ENCODE measurements at regions not wholly inside any gene's neighbourhood (a gene's known extent, or its start where the extent isn't known, plus 50 kb on each side); places are given as distances from the start of the nearest gene placed in this dataset.
"Not testable (repeated sequence)": the region's sequence is repeated elsewhere in the genome, so short reads cannot be mapped to it uniquely, and the experiment has no call there.

DNA sequence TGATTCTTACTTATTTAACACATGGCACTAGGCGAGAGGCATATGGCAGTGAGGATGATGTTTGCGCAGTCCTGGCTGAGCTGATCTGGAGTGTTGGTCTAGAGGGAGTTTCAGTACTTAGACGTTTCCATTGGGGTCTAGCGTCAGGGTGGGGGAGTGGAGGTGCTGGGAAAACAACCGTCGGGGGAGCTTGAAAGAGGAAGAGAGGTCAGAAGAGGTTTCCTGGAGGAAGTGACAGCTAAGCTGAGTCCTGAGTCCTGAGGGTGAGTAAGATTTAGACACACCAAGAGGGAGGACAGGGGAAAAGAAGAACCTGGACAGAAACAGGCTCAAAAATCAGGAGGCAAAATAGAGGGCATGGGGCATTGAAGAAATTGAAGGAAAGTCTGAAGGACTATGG, 81.4 kb downstream of the ALOX5AP start:
- ATAC-seq = no peak
- DNase-seq (ENCODE audit: low spot score) = no peak
- intact Hi-C loops (cut with DNase I) = no loop called here

DNA sequence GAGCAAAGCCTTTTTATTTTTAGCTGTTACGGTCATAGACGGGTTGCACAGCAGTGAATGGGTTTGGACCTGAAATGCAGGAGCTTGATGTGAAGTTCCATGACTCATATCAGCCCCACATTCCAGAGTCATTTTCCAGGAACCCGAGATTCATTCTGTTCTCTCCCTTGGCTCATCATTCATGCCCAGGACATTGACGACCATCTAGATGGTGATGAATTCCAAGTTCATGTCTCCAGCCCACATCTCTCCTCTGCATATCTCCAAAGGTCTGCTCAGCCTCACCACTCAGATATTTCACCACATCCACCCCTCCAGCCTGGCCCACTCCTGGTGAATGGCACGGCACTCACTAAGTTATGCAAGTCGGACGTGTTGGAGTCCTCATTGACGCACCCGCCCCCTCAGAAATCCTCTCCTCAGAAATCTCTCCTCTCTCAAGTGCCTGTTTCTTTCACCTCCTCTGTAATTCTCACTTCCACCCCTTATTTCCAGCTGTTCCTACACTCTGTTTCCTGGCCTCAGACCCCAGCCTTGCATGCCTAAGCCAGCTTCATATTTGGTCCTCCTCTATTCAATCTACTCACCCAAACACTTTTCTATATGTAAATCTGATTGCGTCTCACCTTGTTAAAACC, 83.1 kb downstream of the ALOX5AP start:
- intact Hi-C loops (cut with DNase I) = no loop called here
- peak; percentile 90 for ATAC-seq
- no peak for DNase-seq (ENCODE audit: low spot score)

DNA sequence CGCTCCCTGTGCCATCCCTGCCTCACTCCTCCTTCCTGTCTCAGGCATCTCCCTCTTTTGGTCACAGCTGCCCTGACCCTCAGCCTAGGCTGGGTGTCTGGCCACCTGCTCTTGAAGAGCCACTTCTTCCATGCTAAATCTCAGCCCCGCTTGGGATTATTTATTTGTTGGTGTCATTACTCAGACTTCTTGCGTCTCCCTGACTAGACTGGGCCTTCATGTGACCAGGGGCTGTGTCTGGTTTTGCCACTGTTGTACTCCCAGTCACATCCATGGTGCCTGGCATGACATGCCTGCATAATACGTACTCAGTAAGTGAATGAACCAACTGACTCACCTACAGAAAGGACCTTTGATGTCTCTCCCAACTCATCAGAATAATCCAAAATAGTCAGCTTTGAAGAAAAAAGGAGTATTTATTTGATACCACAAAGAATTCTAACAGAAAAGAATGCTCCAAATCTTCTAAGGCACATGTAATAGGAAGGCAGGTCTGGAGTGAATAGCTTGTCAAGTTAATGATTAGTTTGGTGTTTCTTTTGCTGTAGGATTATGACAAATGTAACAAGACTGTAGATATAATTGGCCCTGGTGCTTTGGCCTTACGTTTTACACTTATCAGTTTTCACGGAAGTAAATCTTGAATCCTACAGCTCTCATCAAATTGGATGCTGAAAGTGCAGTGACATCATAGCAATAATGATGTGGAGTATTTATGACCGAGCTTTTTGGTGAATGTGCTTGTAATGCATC, 84.0 kb downstream of the ALOX5AP start:
- ATAC-seq = no peak
- intact Hi-C loops (cut with DNase I) = no loop called here
- no peak for DNase-seq (ENCODE audit: low spot score)

DNA sequence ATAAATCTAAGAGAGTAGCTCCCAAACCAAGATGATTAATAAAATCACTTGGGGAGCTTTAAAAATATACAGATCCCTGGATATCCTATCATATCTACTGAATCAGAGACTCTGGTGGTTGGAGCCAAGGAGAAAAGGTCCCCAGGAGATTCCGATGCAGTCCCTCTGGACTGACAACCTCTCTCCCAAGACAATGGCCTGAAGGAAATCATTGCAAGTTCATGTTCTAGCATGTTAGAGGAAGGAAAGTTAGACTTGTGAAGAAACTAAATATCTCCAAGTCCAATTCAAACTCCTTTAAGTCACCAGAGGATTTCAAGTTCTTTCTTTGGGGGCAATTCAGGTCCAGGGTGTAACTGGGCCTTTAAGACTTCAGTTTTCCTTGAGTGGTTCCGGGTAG, 84.7 kb upstream of the MEDAG start:
- DNase-seq (ENCODE audit: low spot score) (no peak), ATAC-seq (no peak)
- intact Hi-C loops (cut with DNase I) = no loop called here

DNA sequence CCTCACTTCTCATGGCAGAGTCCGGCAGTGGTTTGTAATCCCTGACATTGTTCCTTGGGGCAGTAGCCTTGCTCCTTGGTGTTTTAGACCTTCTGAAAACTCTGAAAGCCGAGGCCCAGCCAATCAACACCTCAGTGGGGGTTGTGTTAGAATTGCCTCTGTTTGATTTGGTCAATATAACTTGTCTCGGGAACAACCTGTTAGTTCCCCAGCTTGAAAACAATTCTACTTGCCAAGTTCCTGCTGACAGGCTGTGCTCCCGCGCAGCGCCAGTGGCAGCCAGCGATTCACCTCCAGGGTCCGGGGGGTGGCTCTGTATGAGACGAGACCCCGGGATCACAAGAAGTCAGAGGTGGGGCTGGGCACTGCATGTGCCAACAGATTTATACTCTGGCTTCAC, 81.4 kb upstream of the MEDAG start:
- DNase-seq (ENCODE audit: low spot score) (no peak), ATAC-seq (no peak)
- intact Hi-C loops (cut with DNase I) = no loop called here

DNA sequence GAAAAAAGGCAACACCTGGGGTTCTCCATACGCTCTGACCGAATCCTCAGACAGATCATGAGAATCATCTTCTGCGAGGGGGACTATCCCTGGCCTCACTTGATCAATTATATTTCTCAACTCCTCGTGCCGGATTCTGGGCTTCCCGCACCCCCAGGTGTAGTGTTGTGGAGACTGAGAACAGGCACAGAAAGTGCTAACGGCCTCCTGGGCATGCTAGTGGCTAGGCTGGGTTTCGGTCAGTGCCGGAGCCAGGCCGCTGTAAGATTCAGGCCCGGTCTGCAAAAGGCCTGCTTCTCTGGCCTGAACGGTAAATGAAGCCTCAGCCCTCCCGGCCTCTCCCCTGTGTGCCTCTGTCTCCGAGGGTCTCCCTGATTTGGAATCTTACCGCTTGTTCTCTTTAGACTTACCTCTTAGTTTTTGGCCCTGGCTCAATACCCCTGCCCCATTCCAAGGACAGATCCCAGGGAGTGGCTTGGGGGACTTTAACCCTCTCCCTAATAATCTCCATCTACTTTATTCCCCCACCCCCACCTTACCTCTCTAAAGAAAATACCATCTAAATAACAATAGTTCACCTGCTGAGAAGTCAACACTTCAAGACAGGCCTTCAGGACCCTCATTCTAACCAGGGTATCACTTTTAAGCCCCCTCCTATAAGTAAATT, 79.0 kb upstream of the MEDAG start:
- intact Hi-C loops (cut with DNase I) = no loop called here
- DNase-seq (ENCODE audit: low spot score) = no peak
- no peak for ATAC-seq

DNA sequence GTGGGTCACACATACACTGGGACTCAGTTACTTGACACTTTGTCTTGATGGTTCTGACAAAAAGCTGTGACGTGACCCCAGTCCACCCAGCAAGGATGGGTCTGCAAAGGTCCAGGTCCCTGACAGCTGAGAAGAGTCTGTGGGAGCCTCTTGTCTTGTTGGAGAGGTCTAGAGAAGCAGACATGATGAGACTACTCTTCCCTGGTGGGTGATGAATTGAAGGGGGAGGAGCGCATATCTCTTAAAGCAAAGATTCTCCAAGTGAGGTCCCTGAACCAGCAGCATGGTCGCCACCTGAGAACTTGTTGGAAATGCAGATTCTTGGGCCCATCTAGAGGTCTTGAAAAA, 78.5 kb upstream of the MEDAG start:
- intact Hi-C loops (cut with DNase I) = no loop called here
- ATAC-seq (no peak), DNase-seq (ENCODE audit: low spot score) (no peak)

DNA sequence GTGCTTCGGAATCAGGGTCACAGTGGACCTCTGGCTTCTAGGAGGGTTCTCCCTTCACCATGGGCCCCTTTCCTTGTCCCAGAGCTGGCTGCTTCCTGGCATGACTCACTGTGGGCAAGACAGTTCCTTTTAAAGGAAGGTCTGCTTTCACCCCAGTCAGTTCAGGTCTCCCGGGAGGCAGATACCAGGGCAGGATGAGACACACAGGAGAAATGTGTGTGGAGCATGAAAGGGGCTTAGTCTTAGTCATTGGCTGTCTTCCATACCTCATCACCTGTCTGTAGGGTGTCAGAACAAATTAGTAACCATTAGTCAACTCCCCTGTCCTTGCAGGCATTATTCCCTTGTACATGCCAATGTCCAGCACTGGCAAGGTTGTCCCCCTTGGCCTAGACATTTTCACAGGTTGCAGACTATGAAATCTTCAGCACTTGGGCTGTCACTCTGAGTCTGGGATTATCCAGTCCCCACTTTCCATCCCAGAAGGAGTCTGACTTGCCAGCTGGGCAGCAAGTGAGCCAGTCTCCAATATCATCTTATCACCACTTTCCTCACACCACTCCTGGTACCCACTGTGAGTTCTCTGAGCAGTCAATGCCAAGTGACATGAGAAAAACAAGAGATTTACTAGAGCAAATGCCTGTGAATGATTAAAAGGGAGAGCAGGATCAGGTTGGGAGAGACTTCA, 76.8 kb upstream of the MEDAG start:
- intact Hi-C loops (cut with DNase I) = no loop called here
- DNase-seq (ENCODE audit: low spot score) (no peak), ATAC-seq (no peak)

DNA sequence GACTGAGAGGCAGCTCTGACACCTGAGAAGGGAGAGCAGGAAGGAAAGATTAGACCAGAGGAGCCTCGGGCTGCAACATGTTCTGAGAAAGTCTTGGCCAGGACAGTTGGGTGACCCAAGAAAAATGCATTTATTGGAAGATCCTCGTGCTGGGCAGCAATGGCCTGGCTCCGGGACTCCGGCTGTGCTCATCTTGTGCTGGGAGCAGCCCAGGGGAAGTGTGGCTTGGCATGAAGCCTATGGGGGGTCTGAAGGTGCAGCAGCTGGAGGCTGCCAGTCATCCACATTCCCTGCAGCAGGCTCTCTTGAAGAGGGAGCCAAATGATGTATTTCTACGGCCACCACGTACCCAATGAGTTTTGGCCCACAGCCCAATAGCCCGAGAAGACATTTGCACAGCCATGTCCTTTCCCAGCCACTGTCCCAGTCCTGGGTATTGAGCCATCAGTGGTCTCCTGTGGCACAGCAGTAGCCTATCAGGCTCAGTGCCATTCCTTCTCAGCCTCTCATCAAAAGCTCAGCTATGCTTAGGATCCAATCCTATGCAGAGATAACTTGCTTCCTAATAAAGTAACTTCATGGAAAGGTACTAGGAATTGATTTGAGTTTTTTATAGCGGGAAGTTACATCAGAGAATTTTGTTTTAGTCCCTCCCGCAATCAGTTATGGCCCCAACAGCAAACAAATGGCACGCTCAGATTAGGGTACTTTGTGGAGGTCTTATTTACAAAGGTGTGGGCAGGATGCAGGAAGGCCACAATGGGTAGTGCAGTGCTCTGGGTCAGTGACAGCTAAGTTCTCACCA, 76.0 kb upstream of the MEDAG start:
- intact Hi-C loops (cut with DNase I) = no loop called here
- ATAC-seq = no peak
- no peak for DNase-seq (ENCODE audit: low spot score)

DNA sequence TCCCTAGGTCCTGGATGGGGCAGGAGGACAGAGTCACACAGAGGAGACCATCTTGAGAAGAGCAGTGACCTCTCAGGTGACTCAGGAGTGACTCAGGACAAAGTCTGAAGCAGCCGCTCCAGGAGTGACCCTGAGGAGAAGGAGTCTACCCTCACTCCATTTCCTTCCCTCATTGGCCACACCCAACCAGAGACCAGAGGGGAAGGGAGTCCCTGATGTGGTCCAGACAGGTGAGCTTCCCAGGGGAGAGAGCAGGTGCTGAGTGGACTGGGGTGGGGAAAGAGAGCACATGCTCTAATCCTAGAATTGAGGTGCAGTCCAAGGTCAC, 75.5 kb upstream of the MEDAG start:
- ATAC-seq (no peak), DNase-seq (ENCODE audit: low spot score) (no peak)
- intact Hi-C loops (cut with DNase I) = no loop called here

DNA sequence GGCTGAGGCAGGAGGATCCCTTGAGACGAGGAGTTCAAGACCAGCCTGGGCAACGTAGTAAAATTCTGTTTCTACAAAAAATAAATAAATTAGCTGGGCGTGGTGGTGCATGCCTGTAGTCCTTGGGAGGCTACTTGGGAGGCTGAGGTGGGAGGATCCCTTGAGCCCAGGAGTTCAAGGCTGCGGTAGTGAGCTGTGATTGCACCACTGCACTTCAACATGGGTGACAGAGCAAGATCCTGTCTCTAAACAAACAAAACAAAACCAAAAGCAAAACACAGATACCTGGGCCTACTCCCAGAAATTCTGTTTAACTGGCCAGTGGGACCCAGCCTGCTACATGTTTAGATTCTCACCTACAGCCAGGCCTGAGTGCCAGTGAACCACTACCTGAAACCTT, 74.6 kb upstream of the MEDAG start:
- DNase-seq (ENCODE audit: low spot score) = no peak
- intact Hi-C loops (cut with DNase I) = no loop called here
- no peak for ATAC-seq

DNA sequence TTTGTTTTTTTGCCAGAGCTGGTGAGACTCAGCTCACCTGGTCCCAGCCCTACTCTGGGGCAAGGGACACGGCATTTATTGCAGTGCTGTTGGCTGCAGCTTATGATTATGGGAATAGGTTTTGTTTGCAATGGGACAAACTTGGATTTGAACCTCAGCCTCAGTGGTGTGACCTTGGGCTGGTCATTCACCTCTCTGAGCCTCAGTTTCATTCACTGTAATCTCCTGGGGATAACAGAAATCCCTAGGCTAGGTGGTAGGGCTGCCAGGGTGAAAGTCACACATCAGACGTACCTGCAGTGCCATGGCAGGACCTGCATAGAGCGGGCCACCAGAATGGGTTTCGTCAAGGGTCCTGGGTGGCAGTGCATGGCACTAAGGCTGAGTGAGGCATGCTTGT, 73.7 kb upstream of the MEDAG start:
- ATAC-seq = no peak
- no peak for DNase-seq (ENCODE audit: low spot score)
- intact Hi-C loops (cut with DNase I) = no loop called here

DNA sequence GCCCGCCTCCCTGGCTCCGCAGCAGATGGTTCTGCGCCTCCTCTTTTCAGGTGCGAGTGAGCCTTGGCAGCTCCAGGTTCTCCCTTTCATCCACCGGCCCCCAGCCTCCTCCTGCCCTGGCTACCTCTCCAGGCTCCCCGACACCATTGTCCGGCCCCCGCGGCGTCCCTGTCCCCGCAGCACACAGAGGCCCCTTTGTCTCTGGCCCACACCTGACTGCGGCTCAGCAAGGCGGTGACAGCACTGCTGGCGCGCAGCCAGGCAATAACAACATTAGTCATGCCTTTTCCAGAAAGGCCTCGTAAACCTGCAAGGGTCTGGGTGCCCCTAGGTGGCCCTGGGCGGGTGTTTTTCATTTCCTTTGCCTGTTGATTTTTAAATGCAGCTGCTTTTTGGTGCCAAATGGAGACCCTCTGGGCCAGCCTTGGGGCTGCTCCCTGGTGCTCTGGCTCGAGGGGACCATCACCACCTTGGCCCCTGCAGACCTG, 73.2 kb upstream of the MEDAG start:
- intact Hi-C loops (cut with DNase I) = no loop called here
- ATAC-seq = no peak
- no peak for DNase-seq (ENCODE audit: low spot score)

DNA sequence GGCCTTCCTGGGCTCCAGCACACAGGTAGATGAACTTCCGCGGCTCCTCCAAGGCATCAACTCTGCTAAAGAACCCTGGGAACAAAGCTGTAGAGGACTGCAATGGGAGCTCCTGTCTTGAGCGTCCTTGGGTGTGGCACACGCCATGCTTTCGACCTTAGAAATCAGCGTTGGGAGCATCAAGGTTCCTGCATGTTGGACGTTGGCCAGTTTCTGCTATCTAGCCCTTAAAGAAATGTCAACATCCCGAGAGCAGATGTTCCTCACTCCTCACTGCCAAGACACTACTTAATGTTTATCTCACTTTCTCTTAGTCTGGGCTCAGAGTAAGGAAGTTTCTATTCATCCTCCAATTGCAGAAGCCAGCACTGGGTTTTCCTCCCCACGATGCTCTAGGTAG, 70.6 kb upstream of the MEDAG start:
- no peak for DNase-seq (ENCODE audit: low spot score)
- intact Hi-C loops (cut with DNase I) = no loop called here

DNA sequence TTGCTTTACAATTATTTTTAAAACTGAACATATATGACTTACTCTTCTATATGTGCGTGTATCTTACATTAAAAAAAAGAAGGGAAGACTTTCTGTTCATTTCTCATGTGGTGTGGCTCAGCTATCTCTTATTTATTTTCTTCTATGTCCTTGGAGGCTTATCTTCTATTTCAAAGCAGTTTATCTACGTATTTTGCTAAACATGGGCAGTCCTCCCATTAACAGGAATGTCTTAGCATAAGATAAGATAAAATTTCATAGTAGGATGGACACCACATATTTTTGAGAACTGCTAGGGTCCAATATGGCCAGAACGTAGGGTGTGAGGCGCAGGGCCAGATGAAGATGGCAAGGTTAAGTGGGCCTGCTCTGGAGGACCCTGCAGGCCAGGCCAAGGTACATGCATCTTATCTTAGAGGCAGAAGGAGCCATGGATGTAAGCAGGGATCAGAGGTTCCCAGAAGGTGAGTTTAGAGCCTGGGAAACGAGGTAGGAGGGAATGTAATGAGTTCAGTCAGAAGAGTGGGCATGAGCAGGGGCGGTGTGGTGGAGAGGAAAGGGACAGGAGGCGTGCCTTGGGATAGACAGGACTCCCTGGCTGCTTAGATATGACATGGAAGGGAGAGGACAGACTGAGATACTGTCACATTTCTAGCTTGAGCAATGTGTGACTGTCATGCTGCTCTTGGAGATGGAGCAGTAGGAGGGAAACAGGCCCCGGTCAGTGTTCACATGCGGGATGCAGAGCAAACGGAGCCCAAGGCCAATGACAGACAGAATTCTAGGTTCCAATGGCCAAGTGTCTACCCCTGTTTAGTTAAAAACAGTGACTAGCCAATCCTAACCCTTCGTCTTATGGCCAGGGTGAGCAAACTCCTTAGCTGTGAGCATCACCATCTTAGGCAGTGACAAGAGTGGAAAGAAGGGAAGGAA, 68.6 kb upstream of the MEDAG start:
- intact Hi-C loops (cut with DNase I) = no loop called here
- ATAC-seq (no peak), DNase-seq (ENCODE audit: low spot score) (no peak)

More for the DNA sequence above, 70.6 kb upstream of the MEDAG start:
- peak; percentile 23 for ATAC-seq

DNA sequence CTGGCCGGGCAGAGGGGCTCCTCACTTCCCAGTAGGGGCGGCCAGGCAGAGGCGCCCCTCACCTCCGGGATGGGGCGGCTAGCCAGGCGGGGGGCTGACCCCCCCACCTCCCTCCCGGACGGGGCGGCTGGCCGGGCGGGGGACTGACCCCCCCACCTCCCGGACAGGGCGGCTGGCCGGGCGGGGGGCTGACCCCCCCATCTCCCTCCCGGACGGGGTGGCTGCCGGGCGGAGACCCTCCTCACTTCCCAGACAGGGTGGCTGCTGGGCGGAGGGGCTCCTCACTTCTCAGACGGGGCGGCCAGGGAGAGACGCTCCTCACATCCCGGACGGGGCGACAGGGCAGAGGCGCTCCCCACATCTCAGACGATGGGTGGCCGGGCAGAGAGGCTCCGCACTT, 66.4 kb upstream of the MEDAG start:
- DNase-seq (ENCODE audit: low spot score); ATAC-seq; intact Hi-C loops (cut with DNase I): not testable (repeated sequence)

DNA sequence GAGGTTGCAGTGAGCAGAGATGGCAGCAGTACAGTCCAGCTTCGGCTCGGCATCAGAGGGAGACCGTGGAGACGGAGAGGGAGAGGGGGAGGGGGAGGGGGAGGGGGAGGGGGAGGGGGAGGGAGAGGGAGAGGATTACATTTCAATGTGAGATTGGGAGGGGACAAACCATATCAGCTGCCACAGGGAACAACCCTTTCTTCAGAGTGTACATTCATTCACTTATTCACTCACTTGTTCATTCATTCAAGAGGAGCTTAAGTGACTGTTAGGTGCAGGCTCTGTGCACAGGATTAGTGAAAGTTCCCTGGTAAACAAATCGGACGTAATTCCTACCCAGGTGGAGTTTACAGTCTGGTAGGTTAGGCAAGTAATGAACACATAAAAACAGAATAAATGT, 65.6 kb upstream of the MEDAG start:
- no peak for DNase-seq (ENCODE audit: low spot score)
- intact Hi-C loops (cut with DNase I) = no loop called here

DNA sequence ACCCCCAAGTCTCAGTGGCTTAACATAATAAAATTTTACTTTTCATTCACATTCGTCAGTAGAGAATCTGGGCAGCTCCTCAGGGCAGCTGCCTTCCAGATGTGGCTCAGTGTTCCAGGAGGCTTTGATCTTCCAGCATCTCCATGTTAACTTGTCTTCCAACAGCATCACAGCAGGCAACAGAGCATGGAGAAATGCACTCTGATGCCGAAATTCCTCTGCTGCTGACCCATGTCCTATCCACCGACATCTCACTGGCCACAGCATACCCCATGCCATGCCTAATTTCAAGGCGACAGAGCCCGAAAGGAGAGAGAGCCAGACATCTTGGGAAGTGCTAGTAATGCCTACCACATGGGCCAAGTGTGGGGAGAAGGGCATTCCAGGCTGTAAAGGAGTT, 64.9 kb upstream of the MEDAG start:
- intact Hi-C loops (cut with DNase I) = no loop called here
- no peak for ATAC-seq
- no peak for DNase-seq (ENCODE audit: low spot score)

More for the DNA sequence above, 65.6 kb upstream of the MEDAG start:
- no peak for ATAC-seq
